ENCODE measurements at regions not wholly inside any gene's neighbourhood (a gene's known extent, or its start where the extent isn't known, plus 50 kb on each side); places are given as distances from the start of the nearest gene placed in this dataset.

GRCh38 chr7:119842337-119842736 is 430.6 kb upstream of the KCND2 start:
- H3K4me3 Mint-ChIP-seq (ENCODE audit: unreplicated experiment): no peak overlapping the region
- no peak for DNase-seq (ENCODE audit: low spot score)
- no peaks in the 10 kb centered on the region for H3K4me1 Mint-ChIP-seq (ENCODE audit: unreplicated experiment)
- no peak overlapping the region for H3K27ac Mint-ChIP-seq (ENCODE audit: unreplicated experiment)
- no peaks in the 10 kb centered on the region for H3K9me3 Mint-ChIP-seq (ENCODE audit: unreplicated experiment)
- no peaks in the 10 kb centered on the region for H3K36me3 Mint-ChIP-seq (ENCODE audit: low read depth, unreplicated experiment)
- peaks cover 1% of the 10 kb centered on the region for H3K27me3 Mint-ChIP-seq (ENCODE audit: unreplicated experiment)
- TF ChIP-seq CTCF (IDR thresholded peaks at IDR 0.05; ENCODE audit: unreplicated experiment): no peak

- peaks cover 1% of the 10 kb centered on the region for H3K27me3 Mint-ChIP-seq (ENCODE audit: unreplicated experiment)
- no peaks in the 10 kb centered on the region for H3K4me1 Mint-ChIP-seq (ENCODE audit: unreplicated experiment)
- no peaks in the 10 kb centered on the region for H3K36me3 Mint-ChIP-seq (ENCODE audit: low read depth, unreplicated experiment)
- H3K27ac Mint-ChIP-seq (ENCODE audit: unreplicated experiment): no peak overlapping the region
- no peaks in the 10 kb centered on the region for H3K9me3 Mint-ChIP-seq (ENCODE audit: unreplicated experiment)
- H3K4me3 Mint-ChIP-seq (ENCODE audit: unreplicated experiment): no peak overlapping the region
- TF ChIP-seq CTCF (IDR thresholded peaks at IDR 0.05; ENCODE audit: unreplicated experiment): no peak
- DNase-seq (ENCODE audit: low spot score): no peak
Observed at GRCh38 chr7:119842786-119843185, 430.2 kb upstream of the KCND2 start.

- no peak overlapping the region for H3K27ac Mint-ChIP-seq (ENCODE audit: unreplicated experiment)
- no peak for TF ChIP-seq CTCF (IDR thresholded peaks at IDR 0.05; ENCODE audit: unreplicated experiment)
- no peaks in the 10 kb centered on the region for H3K27me3 Mint-ChIP-seq (ENCODE audit: unreplicated experiment)
- no peaks in the 10 kb centered on the region for H3K36me3 Mint-ChIP-seq (ENCODE audit: low read depth, unreplicated experiment)
- no peak for DNase-seq (ENCODE audit: low spot score)
- H3K4me1 Mint-ChIP-seq (ENCODE audit: unreplicated experiment): no peaks in the 10 kb centered on the region
- peaks cover 4% of the 10 kb centered on the region for H3K9me3 Mint-ChIP-seq (ENCODE audit: unreplicated experiment)
- no peak overlapping the region for H3K4me3 Mint-ChIP-seq (ENCODE audit: unreplicated experiment)
Observed at GRCh38 chr7:119861385-119861784, 411.6 kb upstream of the KCND2 start.

GRCh38 chr7:119868387-119868786 is 404.6 kb upstream of the KCND2 start:
- Mint-ChIP-seq H3K27me3 (ENCODE audit: unreplicated experiment) (peaks cover 1% of the 10 kb centered on the region), H3K4me3 (ENCODE audit: unreplicated experiment) (no peak overlapping the region), H3K27ac (ENCODE audit: unreplicated experiment) (no peak overlapping the region), H3K9me3 (ENCODE audit: unreplicated experiment) (no peaks in the 10 kb centered on the region), H3K4me1 (ENCODE audit: unreplicated experiment) (no peaks in the 10 kb centered on the region), H3K36me3 (ENCODE audit: low read depth, unreplicated experiment) (no peaks in the 10 kb centered on the region)
- no peak for TF ChIP-seq CTCF (IDR thresholded peaks at IDR 0.05; ENCODE audit: unreplicated experiment)
- no peak for DNase-seq (ENCODE audit: low spot score)

GRCh38 chr7:119879835-119880234 is 393.1 kb upstream of the KCND2 start:
- Mint-ChIP-seq H3K9me3 (ENCODE audit: unreplicated experiment) (no peaks in the 10 kb centered on the region), H3K27ac (ENCODE audit: unreplicated experiment) (no peak overlapping the region), H3K27me3 (ENCODE audit: unreplicated experiment) (peaks cover 2% of the 10 kb centered on the region), H3K4me1 (ENCODE audit: unreplicated experiment) (peaks cover 3% of the 10 kb centered on the region), H3K36me3 (ENCODE audit: low read depth, unreplicated experiment) (no peaks in the 10 kb centered on the region), H3K4me3 (ENCODE audit: unreplicated experiment) (no peak overlapping the region)
- no peak for TF ChIP-seq CTCF (IDR thresholded peaks at IDR 0.05; ENCODE audit: unreplicated experiment)
- no peak for DNase-seq (ENCODE audit: low spot score)
